Stomach (tissue), 8 donors: ENCODE measurements at regions not wholly inside any gene's neighbourhood (a gene's known extent, or its start where the extent isn't known, plus 50 kb on each side); places are given as distances from the start of the nearest gene placed in this dataset.
A peak's percentile ranks its signal among the peaks of the same experiment; 100 is the strongest.

Experiments
- DNase-seq, 2 donors: peaks; one replicate each; pipeline versions ENCODE4 v3.0.0 to v3.0.0-alpha.2; 2013 to 2019
- H3K27ac ChIP-seq, 5 donors: fragments of 200-600 bp in 4 of 5; sonication (generic) in 4 of 5; one replicate each; pipeline ENCODE4 v1.5.1; 2013 to 2019; ENCODE audit warnings: mild to moderate bottlenecking in 1 of 5, moderate library complexity in 1 of 5
- H3K27me3 ChIP-seq, 3 donors: fragments of 200-600 bp; sonication (generic); one replicate each; pipeline ENCODE4 v1.5.1; 2017 to 2019; ENCODE audit warnings: mixed run types in 1 of 3
- H3K36me3 ChIP-seq, 4 donors: fragments of 200-600 bp; sonication (generic); 1 replicate in 3 of 4; 2 replicates in 1 of 4; pipeline ENCODE4 v1.5.1; 2016 to 2019
- H3K4me1 ChIP-seq, 4 donors: fragments of 200-600 bp; sonication (generic); one replicate each; pipeline ENCODE4 v1.5.1; 2016 to 2019
- H3K4me3 ChIP-seq, 4 donors: fragments of 200-600 bp; sonication (generic) in 3 of 4; one replicate each; pipeline ENCODE4 v1.5.1; 2016 to 2019; ENCODE audit warnings: mild to moderate bottlenecking in 1 of 4
- H3K9me3 ChIP-seq, 4 donors: fragments of 200-600 bp; sonication (generic); one replicate each; pipeline ENCODE4 v1.5.1; 2016 to 2019
- CTCF ChIP-seq, 7 experiments: fragments of 450-650 bp in 4 of 7; fragments of 200-600 bp in 3 of 7; sonication (generic) in 3 of 7; IDR thresholded peaks; one replicate each; pipeline ENCODE4 v1.5.1; 2016 to 2019; ENCODE audit warnings: antibody characterized with exemption in 7 of 7, control low read depth in 2 of 7, mild to moderate bottlenecking in 1 of 7
- EP300 ChIP-seq: sonication (generic); formaldehyde crosslinking; IDR thresholded peaks from one replicate; pipeline ENCODE4 v1.6.1; 2017; ENCODE audit warnings: antibody characterized with exemption
- POLR2A ChIP-seq, 4 donors: fragments of 450-650 bp; IDR thresholded peaks; one replicate each; pipeline ENCODE4 v1.6.1; 2016; ENCODE audit warnings: antibody characterized with exemption in 4 of 4, control low read depth in 2 of 4, mild to moderate bottlenecking in 1 of 4, moderate library complexity in 1 of 4
- POLR2AphosphoS5 ChIP-seq, 3 donors: sonication (generic); formaldehyde crosslinking; IDR thresholded peaks; one replicate each; pipeline ENCODE4 v1.6.1; 2016; ENCODE audit warnings: antibody characterized with exemption in 3 of 3
- WGBS, 5 donors: extraction: QIAGEN DNeasy Blood & Tissue Kit in 3 of 5; methylation state at CpG; one replicate each; pipeline versions ENCODE4 v1.1.5 to v1.1.7; 2013 to 2018; 5-methylcytosine and 5-hydroxymethylcytosine counted together
- intact Hi-C: fragments of 100-400 bp; cut with DNase I; formaldehyde crosslinking; loops from one replicate; pipeline ENCODE4 v1.15.1; 2023; ENCODE audit warnings: low total_unique reads
- donor health status: healthy with polysubstance abuse.
- donor health status: Bipolar disorder and iron deficiency.
- donor health status: healthy.

DNA sequence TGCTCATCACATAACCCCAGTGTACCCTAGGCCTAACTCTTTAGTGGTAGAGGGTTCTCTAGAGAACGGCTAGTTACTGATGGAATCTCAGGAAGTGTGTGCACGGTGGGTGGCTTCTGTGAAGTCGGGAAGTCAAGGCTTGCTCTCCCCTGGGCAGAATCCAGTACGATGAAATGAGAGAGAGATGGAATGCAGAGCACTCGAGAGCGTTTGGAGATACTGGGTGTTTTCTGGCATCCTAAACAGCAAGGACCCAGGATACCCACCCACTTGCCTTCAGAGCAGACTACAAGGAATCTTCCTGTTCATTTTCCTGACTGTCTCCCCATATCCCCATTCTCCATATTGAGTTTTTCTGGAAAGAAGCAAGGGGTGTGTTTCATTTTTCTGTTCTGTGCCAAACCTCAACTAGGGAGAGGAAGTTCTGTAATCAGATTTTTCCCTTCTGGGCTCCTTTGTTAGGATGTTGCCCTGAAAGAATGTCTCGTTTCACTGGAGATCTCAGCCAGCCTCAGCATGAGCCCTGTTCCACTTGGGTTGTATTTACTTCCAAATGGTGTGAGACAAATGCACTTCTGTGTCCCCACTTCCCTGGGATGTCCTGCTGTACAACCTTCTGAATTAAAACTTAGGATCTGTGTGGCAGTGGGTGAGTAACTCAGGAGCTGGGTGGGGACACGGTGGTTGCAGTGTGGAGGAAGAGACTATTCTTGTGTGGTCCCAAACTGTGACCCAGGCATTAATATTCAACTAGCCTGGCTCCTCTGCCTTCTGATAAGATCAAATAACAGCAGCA, 108.9 kb upstream of the SPRY4 start:
- DNase-seq = no peak

GRCh38 chr5:142432961-142433360, 108.1 kb upstream of the SPRY4 start:
- Histone ChIP-seq H3K27ac (peak overlapping the region in 3 of 5 donors; percentile 41 to 54 (median 42)), H3K4me3 (no peak overlapping the region), H3K9me3 (no peaks in the 10 kb centered on the region), H3K36me3 (no peaks in the 10 kb centered on the region), H3K4me1 (peaks cover 0 to 25% (median 16%) of the 10 kb centered on the region in 4 donors), H3K27me3 (no peaks in the 10 kb centered on the region)
- intact Hi-C loops = no loop called here
- WGBS, 5 donors = 19 to 44% (median 32%) methylated on average over 2 of the region's 2 CpGs
- DNase-seq = peak in 1 of 2 donors; percentile 55
- TF ChIP-seq POLR2A (IDR thresholded peaks at IDR 0.05) (no peak), EP300 (no peak), CTCF (IDR thresholded peaks at IDR 0.05) (no peak), POLR2AphosphoS5 (IDR thresholded peaks at IDR 0.05) (no peak)

More for the DNA sequence above, 108.9 kb upstream of the SPRY4 start:
- no peaks in the 10 kb centered on the region for H3K36me3 ChIP-seq
- H3K27me3 ChIP-seq = no peaks in the 10 kb centered on the region
- H3K4me3 ChIP-seq = no peak overlapping the region
- 36 to 63% (median 51%) methylated on average over 8 of the region's 8 CpGs for WGBS, 5 donors
- peaks cover 0 to 27% (median 18%) of the 10 kb centered on the region in 4 donors for H3K4me1 ChIP-seq
- TF ChIP-seq EP300 (no peak), CTCF (IDR thresholded peaks at IDR 0.05) (no peak), POLR2A (IDR thresholded peaks at IDR 0.05) (no peak), POLR2AphosphoS5 (IDR thresholded peaks at IDR 0.05) (no peak)
- peak overlapping the region in 2 of 5 donors; percentile 26 to 40 for H3K27ac ChIP-seq
- intact Hi-C loops = no loop called here
- no peaks in the 10 kb centered on the region for H3K9me3 ChIP-seq

GRCh38 chr5:142432369-142432863, 107.6 kb upstream of the SPRY4 start:
- Histone ChIP-seq H3K27ac (peak overlapping the region in 4 of 5 donors; percentile 28 to 54 (median 42)), H3K9me3 (no peaks in the 10 kb centered on the region), H3K4me3 (no peak overlapping the region), H3K36me3 (no peaks in the 10 kb centered on the region), H3K27me3 (no peaks in the 10 kb centered on the region), H3K4me1 (peaks cover 0 to 25% (median 16%) of the 10 kb centered on the region in 4 donors)
- intact Hi-C loops = no loop called here
- TF ChIP-seq POLR2AphosphoS5 (IDR thresholded peaks at IDR 0.05) (no peak), CTCF (IDR thresholded peaks at IDR 0.05) (peak in 1 of 7 experiments; percentile 11)
- 26 to 56% (median 33%) methylated on average over 11 to 16 of the region's 16 CpGs for WGBS, 5 donors
- DNase-seq = peak; percentile 58 to 86

GRCh38 chr5:142428773-142429473, 104.1 kb upstream of the SPRY4 start:
- Histone ChIP-seq H3K27ac (no peak overlapping the region), H3K27me3 (no peaks in the 10 kb centered on the region), H3K4me1 (peaks cover 0 to 20% (median 16%) of the 10 kb centered on the region in 4 donors), H3K4me3 (no peak overlapping the region), H3K36me3 (no peaks in the 10 kb centered on the region), H3K9me3 (no peaks in the 10 kb centered on the region)
- DNase-seq = no peak
- 91 to 96% (median 93%) methylated on average over 8 of the region's 8 CpGs for WGBS, 5 donors
- TF ChIP-seq EP300 = no peak
- no peak for TF ChIP-seq POLR2AphosphoS5 (IDR thresholded peaks at IDR 0.05)
- no peak for TF ChIP-seq POLR2A (IDR thresholded peaks at IDR 0.05)
- TF ChIP-seq CTCF (IDR thresholded peaks at IDR 0.05) = no peak
- intact Hi-C loops = no loop called here
